MCF 10A (cell line): ENCODE measurements at regions not wholly inside any gene's neighbourhood (a gene's known extent, or its start where the extent isn't known, plus 50 kb on each side); places are given as distances from the start of the nearest gene placed in this dataset.
A peak's percentile ranks its signal among the peaks of the same experiment; 100 is the strongest.

Source experiments
- BruUV-seq: library from RNA; stranded (reverse); fragments of 400-500 nt; replicated peaks from 2 replicates; lab custom pipeline; 2021; lab: Mats Ljungman, UMichigan
- CTCF ChIA-PET: fragments of 300-600 bp; sonication (Branson Sonifier 250); formaldehyde crosslinking; extraction: SDS; loops from one replicate; lab custom pipeline; 2021; ENCODE audit warnings: antibody characterized with exemption, inconsistent platforms; lab: Yijun Ruan, JAX
- POLR2A ChIA-PET: fragments of 300-600, 350-650 bp; sonication (Branson Sonifier 250); formaldehyde crosslinking; extraction: SDS; loops from one replicate; lab custom pipeline; 2020; ENCODE audit warnings: antibody characterized with exemption, inconsistent platforms; lab: Yijun Ruan, JAX
- DNase-seq: peaks from one replicate; pipeline ENCODE4 v3.0.0-alpha.2; 2018; ENCODE audit not compliant: unreplicated experiment
- H3K27ac Mint-ChIP-seq: one replicate; pipeline ENCODE4 v1.8.0; 2022; ENCODE audit warnings: mild to moderate bottlenecking, low read depth, mixed read lengths; ENCODE audit not compliant: unreplicated experiment
- H3K27me3 Mint-ChIP-seq: one replicate; pipeline ENCODE4 v1.8.0; 2022; ENCODE audit warnings: mixed read lengths; ENCODE audit not compliant: insufficient read depth, unreplicated experiment
- H3K36me3 Mint-ChIP-seq: one replicate; pipeline ENCODE4 v1.8.0; 2022; ENCODE audit warnings: mild to moderate bottlenecking, moderate library complexity, mixed read lengths; ENCODE audit not compliant: insufficient read depth, unreplicated experiment
- H3K4me1 Mint-ChIP-seq: one replicate; pipeline ENCODE4 v1.8.0; 2022; ENCODE audit warnings: mixed read lengths; ENCODE audit not compliant: insufficient read depth, unreplicated experiment
- H3K4me3 Mint-ChIP-seq: one replicate; pipeline ENCODE4 v1.8.0; 2022; ENCODE audit warnings: mild to moderate bottlenecking, moderate library complexity, mixed read lengths; ENCODE audit not compliant: unreplicated experiment
- H3K9me3 Mint-ChIP-seq: one replicate; pipeline ENCODE4 v1.8.0; 2022; ENCODE audit warnings: mixed read lengths; ENCODE audit not compliant: unreplicated experiment
- intact Hi-C: fragments of 100-400 bp; cut with micrococcal nuclease; formaldehyde crosslinking; loops from 2 replicates; pipeline ENCODE4 v1.14.1; 2022
- TF ChIP-seq, protein P1 (sequence below): fragments of 200-600 bp; IDR thresholded peaks from one replicate; pipeline ENCODE4 v1.8.0; 2022; ENCODE audit warnings: antibody characterized with exemption, mild to moderate bottlenecking; ENCODE audit not compliant: unreplicated experiment

DNA sequence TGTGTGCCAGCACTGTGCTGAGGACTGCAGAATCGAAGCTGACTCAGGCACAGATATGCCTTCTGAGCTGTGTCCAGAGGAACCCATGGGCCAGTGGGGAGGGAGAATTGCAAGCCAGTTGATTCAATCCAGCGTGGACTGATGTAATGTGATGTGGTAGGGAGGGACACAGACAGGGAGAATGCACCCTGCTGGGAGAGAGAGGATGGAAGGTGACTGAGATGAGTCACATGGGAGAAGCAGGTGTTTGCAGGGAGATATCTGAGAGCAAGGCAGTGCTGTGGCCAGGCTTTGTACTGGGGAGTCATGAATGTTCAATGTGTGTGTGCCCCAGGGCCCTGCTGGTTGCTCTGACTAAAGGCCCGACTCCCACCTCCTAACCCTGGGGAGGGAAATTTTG, 75.7 kb downstream of the IRX1 start:
- CTCF ChIA-PET, result no interaction called here

DNA sequence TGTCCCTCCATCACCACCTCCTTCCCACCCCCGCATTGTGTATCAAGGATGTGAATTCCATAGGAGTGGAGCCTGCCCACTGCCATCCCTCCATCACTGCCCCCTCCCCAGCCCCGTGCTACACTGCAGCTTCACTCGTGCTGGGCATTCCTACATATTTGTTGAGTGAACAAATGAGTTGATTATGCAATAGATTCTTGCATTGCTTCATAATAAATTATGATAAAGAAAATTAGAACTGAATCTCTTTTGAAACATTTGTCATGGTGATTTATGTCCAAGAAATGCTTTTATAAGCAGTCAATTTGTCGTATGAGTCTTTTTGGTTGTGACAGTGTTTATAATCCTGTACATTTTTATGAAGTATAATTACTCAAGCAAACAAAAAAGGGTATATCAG, 83.2 kb downstream of the IRX1 start:
- Mint-ChIP-seq H3K27ac (no peak overlapping the region), H3K36me3 (no peaks in the 10 kb centered on the region), H3K27me3 (no peaks in the 10 kb centered on the region), H3K4me1 (no peaks in the 10 kb centered on the region), H3K4me3 (no peak overlapping the region), H3K9me3 (peaks cover 4% of the 10 kb centered on the region)
- no TSS peak for BruUV-seq
- DNase-seq, result no peak
- POLR2A ChIA-PET, result no interaction called here
- TF ChIP-seq, protein P1, sequence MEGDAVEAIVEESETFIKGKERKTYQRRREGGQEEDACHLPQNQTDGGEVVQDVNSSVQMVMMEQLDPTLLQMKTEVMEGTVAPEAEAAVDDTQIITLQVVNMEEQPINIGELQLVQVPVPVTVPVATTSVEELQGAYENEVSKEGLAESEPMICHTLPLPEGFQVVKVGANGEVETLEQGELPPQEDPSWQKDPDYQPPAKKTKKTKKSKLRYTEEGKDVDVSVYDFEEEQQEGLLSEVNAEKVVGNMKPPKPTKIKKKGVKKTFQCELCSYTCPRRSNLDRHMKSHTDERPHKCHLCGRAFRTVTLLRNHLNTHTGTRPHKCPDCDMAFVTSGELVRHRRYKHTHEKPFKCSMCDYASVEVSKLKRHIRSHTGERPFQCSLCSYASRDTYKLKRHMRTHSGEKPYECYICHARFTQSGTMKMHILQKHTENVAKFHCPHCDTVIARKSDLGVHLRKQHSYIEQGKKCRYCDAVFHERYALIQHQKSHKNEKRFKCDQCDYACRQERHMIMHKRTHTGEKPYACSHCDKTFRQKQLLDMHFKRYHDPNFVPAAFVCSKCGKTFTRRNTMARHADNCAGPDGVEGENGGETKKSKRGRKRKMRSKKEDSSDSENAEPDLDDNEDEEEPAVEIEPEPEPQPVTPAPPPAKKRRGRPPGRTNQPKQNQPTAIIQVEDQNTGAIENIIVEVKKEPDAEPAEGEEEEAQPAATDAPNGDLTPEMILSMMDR, result no peak
- intact Hi-C loops, result no loop called here
- CTCF ChIA-PET, result no interaction called here

More for the DNA sequence above, 75.7 kb downstream of the IRX1 start:
- BruUV-seq, result no TSS peak
- Mint-ChIP-seq H3K4me3 (no peak overlapping the region), H3K9me3 (peaks cover 6% of the 10 kb centered on the region), H3K36me3 (no peaks in the 10 kb centered on the region), H3K27ac (no peak overlapping the region), H3K4me1 (no peaks in the 10 kb centered on the region), H3K27me3 (no peaks in the 10 kb centered on the region)
- TF ChIP-seq, protein P1, result no peak
- POLR2A ChIA-PET, result no interaction called here
- DNase-seq, result peak; percentile 22
- intact Hi-C loops, result no loop called here

DNA sequence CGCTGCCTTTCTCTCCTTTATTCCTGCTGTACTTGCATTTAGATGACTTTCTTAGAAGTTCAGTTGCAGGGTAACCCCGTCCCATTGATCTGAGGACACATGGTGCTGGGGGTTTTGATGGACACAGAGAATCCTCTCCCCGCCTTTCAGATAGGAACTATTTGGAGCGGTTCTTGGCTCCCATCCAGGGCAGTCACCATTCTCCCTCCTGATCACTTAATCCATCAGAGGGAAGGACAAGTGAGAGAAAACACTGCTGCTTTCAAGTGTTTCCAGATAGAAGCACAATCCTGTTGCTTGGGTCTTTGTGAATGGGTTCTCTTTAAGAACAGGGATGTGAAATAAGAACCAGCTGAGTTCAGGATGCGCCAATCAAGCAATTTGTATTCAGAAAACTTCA, 85.2 kb downstream of the IRX1 start:
- TF ChIP-seq, protein P1, result no peak
- Mint-ChIP-seq H3K9me3 (peaks cover 6% of the 10 kb centered on the region), H3K27me3 (no peaks in the 10 kb centered on the region), H3K27ac (no peak overlapping the region), H3K36me3 (no peaks in the 10 kb centered on the region), H3K4me1 (no peaks in the 10 kb centered on the region), H3K4me3 (no peak overlapping the region)
- DNase-seq, result no peak
- CTCF ChIA-PET, result no interaction called here
- intact Hi-C loops, result no loop called here
- BruUV-seq, result no TSS peak
- POLR2A ChIA-PET, result no interaction called here

GRCh38 chr5:3684118-3684517, 88.5 kb downstream of the IRX1 start:
- no peaks in the 10 kb centered on the region for H3K4me1 Mint-ChIP-seq
- no TSS peak for BruUV-seq
- no peak for DNase-seq
- intact Hi-C loops, result no loop called here
- no peaks in the 10 kb centered on the region for H3K27me3 Mint-ChIP-seq
- no peak overlapping the region for H3K27ac Mint-ChIP-seq
- no peak overlapping the region for H3K4me3 Mint-ChIP-seq
- H3K36me3 Mint-ChIP-seq, result no peaks in the 10 kb centered on the region
- ChIA-PET CTCF (no interaction called here), POLR2A (no interaction called here)
- TF ChIP-seq, protein P1, result no peak
- H3K9me3 Mint-ChIP-seq, result peaks cover 16% of the 10 kb centered on the region
